ENCODE measurements at regions not wholly inside any gene's neighbourhood (a gene's known extent, or its start where the extent isn't known, plus 50 kb on each side); places are given as distances from the start of the nearest gene placed in this dataset.
A peak's percentile ranks its signal among the peaks of the same experiment; 100 is the strongest.

DNA sequence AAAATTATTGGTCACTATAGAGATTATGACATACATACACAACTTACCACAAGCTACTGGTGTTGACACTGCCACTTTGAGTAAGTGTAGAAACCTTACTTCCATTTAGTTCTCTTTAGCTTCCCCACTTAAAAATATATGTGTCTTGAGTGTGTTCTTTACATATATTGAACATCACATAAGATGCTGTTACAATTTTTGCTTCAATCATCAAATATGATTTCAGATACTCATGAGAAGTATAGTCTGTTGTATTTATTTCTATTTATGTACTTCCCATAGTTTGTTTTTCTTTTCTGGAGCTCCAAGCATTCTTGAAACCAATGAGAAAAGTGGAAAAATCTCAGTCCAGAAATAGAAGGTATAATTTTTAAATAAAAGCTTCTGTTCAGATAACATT, 102.7 kb upstream of the SDK1 start:
- ATAC-seq (ENCODE audit: low read depth) (no peak), DNase-seq (ENCODE audit: low spot score) (no peak)
- Histone ChIP-seq H3K27me3 (ENCODE audit: insufficient read depth, poor library complexity, severe bottlenecking) (no peaks in the 10 kb centered on the region), H3K4me1 (ENCODE audit: insufficient read depth, poor library complexity, severe bottlenecking) (no peaks in the 10 kb centered on the region), H3K27ac (ENCODE audit: poor library complexity, severe bottlenecking) (no peak overlapping the region), H3K9me3 (ENCODE audit: severe bottlenecking) (peaks cover 2% of the 10 kb centered on the region), H3K4me3 (ENCODE audit: severe bottlenecking) (no peak overlapping the region), H3K36me3 (ENCODE audit: low read depth) (no peaks in the 10 kb centered on the region)
- TF ChIP-seq, protein P1, sequence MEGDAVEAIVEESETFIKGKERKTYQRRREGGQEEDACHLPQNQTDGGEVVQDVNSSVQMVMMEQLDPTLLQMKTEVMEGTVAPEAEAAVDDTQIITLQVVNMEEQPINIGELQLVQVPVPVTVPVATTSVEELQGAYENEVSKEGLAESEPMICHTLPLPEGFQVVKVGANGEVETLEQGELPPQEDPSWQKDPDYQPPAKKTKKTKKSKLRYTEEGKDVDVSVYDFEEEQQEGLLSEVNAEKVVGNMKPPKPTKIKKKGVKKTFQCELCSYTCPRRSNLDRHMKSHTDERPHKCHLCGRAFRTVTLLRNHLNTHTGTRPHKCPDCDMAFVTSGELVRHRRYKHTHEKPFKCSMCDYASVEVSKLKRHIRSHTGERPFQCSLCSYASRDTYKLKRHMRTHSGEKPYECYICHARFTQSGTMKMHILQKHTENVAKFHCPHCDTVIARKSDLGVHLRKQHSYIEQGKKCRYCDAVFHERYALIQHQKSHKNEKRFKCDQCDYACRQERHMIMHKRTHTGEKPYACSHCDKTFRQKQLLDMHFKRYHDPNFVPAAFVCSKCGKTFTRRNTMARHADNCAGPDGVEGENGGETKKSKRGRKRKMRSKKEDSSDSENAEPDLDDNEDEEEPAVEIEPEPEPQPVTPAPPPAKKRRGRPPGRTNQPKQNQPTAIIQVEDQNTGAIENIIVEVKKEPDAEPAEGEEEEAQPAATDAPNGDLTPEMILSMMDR (IDR thresholded peaks at IDR 0.05; ENCODE audit: poor library complexity, severe bottlenecking): no peak

DNA sequence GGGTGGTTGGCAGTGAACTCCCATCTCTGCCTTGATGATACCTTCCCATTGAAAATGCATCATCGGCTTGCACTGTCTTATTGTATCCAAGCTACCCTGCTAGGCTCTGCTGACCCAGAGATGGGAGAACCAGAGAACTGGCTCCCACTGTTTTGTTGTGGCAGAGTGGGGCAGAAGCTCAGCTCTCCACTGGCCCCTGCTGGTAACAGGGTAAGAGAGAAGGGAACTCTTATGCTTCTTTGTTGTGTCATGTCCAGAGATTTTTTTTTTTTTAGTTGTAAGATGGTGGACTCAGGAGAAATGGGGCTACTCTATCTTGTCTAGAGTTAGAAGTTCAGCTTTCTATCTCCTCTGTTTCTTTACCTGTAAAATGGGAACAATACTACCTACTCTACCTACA, 100.5 kb upstream of the SDK1 start:
- Histone ChIP-seq H3K36me3 (ENCODE audit: low read depth) (no peaks in the 10 kb centered on the region), H3K4me1 (ENCODE audit: insufficient read depth, poor library complexity, severe bottlenecking) (peaks cover 4% of the 10 kb centered on the region), H3K27me3 (ENCODE audit: insufficient read depth, poor library complexity, severe bottlenecking) (no peaks in the 10 kb centered on the region), H3K4me3 (ENCODE audit: severe bottlenecking) (no peak overlapping the region), H3K9me3 (ENCODE audit: severe bottlenecking) (no peaks in the 10 kb centered on the region), H3K27ac (ENCODE audit: poor library complexity, severe bottlenecking) (no peak overlapping the region)
- TF ChIP-seq, protein P1 (IDR thresholded peaks at IDR 0.05; ENCODE audit: poor library complexity, severe bottlenecking): peak; percentile 37
- DNase-seq (ENCODE audit: low spot score) (peak; percentile 15), ATAC-seq (ENCODE audit: low read depth) (no peak; the same call in 2 of the 3 replicates)

DNA sequence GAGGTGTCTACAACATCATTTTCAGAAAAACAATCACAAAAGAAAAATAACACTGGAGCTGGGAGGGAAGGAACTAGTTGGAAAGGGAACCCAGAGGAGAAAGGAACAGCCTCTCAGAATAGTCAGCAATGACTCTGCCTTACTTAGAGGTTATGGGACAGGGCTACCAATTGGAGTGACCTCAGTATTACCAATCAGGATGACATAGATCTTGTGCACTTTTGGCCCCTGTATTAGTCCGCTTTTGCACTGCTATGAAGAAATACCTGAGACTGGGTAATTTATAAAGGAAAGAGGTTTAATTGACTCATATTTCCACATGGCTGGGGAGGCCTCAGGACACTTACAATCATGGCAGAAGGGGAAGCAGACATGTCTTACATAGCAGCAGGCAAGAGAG, 99.7 kb upstream of the SDK1 start:
- H3K4me3 ChIP-seq (ENCODE audit: severe bottlenecking): no peak overlapping the region
- no peak for ATAC-seq (ENCODE audit: low read depth)
- no peaks in the 10 kb centered on the region for H3K9me3 ChIP-seq (ENCODE audit: severe bottlenecking)
- H3K36me3 ChIP-seq (ENCODE audit: low read depth): no peaks in the 10 kb centered on the region
- peaks cover 4% of the 10 kb centered on the region for H3K4me1 ChIP-seq (ENCODE audit: insufficient read depth, poor library complexity, severe bottlenecking)
- TF ChIP-seq, protein P1 (IDR thresholded peaks at IDR 0.05; ENCODE audit: poor library complexity, severe bottlenecking): no peak
- H3K27me3 ChIP-seq (ENCODE audit: insufficient read depth, poor library complexity, severe bottlenecking): no peaks in the 10 kb centered on the region
- DNase-seq (ENCODE audit: low spot score): no peak
- H3K27ac ChIP-seq (ENCODE audit: poor library complexity, severe bottlenecking): no peak overlapping the region

DNA sequence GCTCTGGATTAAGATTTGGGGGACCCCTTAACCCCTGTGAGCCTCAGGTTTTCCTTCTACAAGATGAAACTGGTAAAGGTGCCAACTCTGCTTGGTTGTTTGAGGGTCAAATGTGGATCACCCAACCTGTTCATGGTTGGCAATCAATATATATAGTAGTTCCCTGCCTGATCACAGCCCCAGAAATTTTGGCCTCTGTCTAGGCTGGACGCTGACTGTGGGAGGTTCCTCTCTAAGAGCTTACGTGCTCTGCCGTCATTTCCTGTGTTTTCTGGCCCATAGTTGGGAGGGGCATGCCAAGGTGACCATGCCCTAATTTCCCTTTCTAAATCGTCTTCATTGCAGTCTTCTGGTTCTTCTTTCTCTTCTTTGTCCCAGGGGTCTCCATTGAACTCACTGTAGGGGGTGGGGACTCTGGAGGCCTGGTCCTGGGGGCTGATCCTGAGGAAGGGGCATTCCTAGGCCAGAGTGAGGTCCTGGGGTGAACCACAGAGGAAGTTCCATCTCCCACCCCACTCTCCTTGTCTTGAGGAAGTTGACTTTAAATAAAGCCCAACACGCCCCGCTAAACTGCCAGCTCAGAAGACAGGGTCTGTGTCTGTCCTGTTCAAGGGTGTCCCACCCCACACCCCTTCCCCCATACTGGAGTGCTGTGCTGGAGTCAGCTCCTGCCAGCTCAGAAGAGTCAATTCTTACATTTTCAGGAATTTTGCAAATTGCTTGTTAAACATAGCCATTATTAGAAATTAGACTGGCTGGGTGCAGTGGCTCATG, 98.9 kb upstream of the SDK1 start:
- no peak for ATAC-seq (ENCODE audit: low read depth)
- no peaks in the 10 kb centered on the region for H3K27me3 ChIP-seq (ENCODE audit: insufficient read depth, poor library complexity, severe bottlenecking)

More for the DNA sequence above, 98.9 kb upstream of the SDK1 start:
- H3K36me3 ChIP-seq (ENCODE audit: low read depth): no peaks in the 10 kb centered on the region
- TF ChIP-seq, protein P1 (IDR thresholded peaks at IDR 0.05; ENCODE audit: poor library complexity, severe bottlenecking): no peak
- no peak overlapping the region for H3K4me3 ChIP-seq (ENCODE audit: severe bottlenecking)
- H3K9me3 ChIP-seq (ENCODE audit: severe bottlenecking): no peaks in the 10 kb centered on the region
- H3K27ac ChIP-seq (ENCODE audit: poor library complexity, severe bottlenecking): no peak overlapping the region
- peaks cover 4% of the 10 kb centered on the region for H3K4me1 ChIP-seq (ENCODE audit: insufficient read depth, poor library complexity, severe bottlenecking)
- DNase-seq (ENCODE audit: low spot score): no peak
